ENCODE measurements at regions not wholly inside any gene's neighbourhood (a gene's known extent, or its start where the extent isn't known, plus 50 kb on each side); places are given as distances from the start of the nearest gene placed in this dataset.

- no peak for DNase-seq (ENCODE audit: low spot score)
These were observed 88.1 kb upstream of the WDR44 start for GRCh38 chrX:118257781-118258180.

DNA sequence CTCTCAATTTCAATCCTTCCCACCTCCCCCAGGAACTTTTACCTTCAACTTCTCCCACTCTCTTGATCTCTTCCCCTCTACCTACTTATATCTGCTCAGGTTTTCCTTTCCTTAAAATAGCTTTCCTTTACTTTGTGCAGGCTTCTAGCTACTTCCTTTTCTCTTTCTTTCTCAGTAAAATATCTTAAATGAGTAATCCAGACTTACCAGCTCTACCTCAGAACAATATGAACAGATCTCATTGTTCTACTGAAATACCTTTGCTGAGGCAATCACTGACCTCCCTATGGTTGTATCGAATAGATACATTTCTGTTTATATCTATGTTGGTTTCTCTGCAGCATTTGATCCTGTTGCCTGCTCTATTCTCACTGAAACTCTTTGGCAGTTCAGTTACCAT is 86.7 kb upstream of the WDR44 start:
- no peak for DNase-seq (ENCODE audit: low spot score)

GRCh38 chrX:118261151-118261550 is 84.8 kb upstream of the WDR44 start:
- DNase-seq (ENCODE audit: low spot score), result no peak

DNA sequence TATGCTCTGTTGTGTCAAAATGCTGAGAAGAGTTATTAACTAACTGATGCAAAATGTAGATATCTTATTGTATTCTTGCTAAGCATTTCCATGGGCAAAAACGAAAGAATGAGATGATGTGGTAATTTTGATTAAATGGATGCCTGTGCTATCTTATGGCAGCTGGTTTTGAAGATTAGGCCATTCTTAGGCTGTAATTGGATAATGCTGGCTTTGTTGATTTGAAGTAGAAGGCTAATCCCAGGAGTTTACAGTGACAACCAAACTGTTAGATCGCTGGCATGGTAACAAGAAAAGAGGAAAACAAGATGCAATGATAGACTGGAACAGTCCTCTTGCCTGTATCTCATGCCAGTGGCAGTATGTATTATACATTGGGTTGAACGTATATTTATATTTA is 74.1 kb upstream of the WDR44 start:
- no peak for DNase-seq (ENCODE audit: low spot score)

GRCh38 chrX:118272242-118272641 is 73.7 kb upstream of the WDR44 start:
- DNase-seq (ENCODE audit: low spot score), result no peak

GRCh38 chrX:118286066-118286762 is 59.7 kb upstream of the WDR44 start:
- peak; percentile 4 for DNase-seq (ENCODE audit: low spot score)

GRCh38 chrX:118295818-118296217 is 50.1 kb upstream of the WDR44 start:
- peak; percentile 84 for DNase-seq (ENCODE audit: low spot score)

Measured in umbilical cord (tissue), 1 donor.